ENCODE measurements at regions not wholly inside any gene's neighbourhood (a gene's known extent, or its start where the extent isn't known, plus 50 kb on each side); places are given as distances from the start of the nearest gene placed in this dataset.

DNA sequence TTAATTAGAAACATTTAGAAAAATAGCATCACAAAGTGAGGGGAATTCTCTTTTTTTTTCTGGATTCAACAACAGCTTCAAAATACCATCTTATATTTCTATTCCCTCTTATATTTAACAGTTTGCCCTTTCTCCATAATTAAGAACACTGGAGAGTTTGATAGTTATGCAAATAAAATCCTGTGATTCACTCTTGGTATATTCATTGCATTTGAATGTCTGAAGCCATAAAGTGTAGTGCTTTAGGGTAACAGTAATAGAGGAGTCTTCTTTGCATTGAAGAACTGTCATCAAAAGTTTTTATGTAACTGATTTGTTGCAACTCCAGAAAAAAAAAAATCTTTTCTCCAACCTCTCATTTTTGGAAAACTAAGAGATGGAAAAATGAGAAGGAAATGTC, 352.0 kb upstream of the GALNTL6 start:
- no peak overlapping the region for H3K9ac ChIP-seq (ENCODE audit: insufficient read length, low read depth)
- H3K4me1 ChIP-seq (ENCODE audit: insufficient read depth, insufficient read length), result no peaks in the 10 kb centered on the region
- no peak for DNase-seq (ENCODE audit: low read depth, low spot score)
- H3K27me3 ChIP-seq (ENCODE audit: insufficient read depth, insufficient read length), result no peaks in the 10 kb centered on the region
- H3K4me3 ChIP-seq (ENCODE audit: insufficient read length, low read depth), result no peak overlapping the region
- H3K36me3 ChIP-seq (ENCODE audit: insufficient read depth, insufficient read length, low read length), result no peaks in the 10 kb centered on the region
- no peak for TF ChIP-seq YY1 (IDR thresholded peaks at IDR 0.05; ENCODE audit: insufficient read depth, insufficient read length)
- no peak for TF ChIP-seq ZNF274 (IDR thresholded peaks at IDR 0.05; ENCODE audit: low read depth, low read length)
- no peak for TF ChIP-seq SUZ12 (IDR thresholded peaks at IDR 0.05; ENCODE audit: extremely low read depth, insufficient read depth, insufficient read length)
- H3K9me3 ChIP-seq (ENCODE audit: insufficient read depth, low read length), result 0 out of 2 replicates have a peak, but pooled peaks cover 7% of the 10 kb centered on the region

DNA sequence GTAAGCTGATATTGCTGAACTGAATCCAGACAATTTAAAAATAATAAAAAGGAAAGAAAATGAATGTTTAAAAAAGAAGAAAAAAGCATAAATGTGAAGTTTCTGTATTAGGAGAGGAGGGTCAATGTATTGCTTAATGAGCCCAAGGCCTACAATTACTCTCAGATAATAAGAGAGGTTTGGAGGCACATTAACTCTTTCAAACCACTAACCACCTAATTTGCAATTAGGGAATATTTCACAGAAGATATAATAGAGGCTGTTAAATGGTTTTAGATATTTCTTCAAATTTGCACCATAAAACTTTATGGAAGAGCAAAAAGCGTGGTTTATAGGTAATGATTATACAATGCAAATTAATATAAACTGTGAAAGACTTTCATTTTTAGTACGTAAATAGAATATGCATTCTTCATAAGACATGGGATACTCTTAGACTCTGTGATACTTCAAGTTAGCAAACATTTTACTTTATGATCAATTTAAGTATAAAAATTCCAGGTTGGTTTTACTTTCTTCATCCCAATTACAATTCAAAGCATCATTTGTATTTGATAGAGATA, 364.2 kb upstream of the GALNTL6 start:
- no peak for DNase-seq (ENCODE audit: low read depth, low spot score)
- Histone ChIP-seq H3K4me1 (ENCODE audit: insufficient read depth, insufficient read length) (no peaks in the 10 kb centered on the region), H3K27me3 (ENCODE audit: insufficient read depth, insufficient read length) (no peaks in the 10 kb centered on the region), H3K9ac (ENCODE audit: insufficient read length, low read depth) (no peak overlapping the region), H3K9me3 (ENCODE audit: insufficient read depth, low read length) (no peaks in the 10 kb centered on the region), H3K4me3 (ENCODE audit: insufficient read length, low read depth) (no peak overlapping the region), H3K36me3 (ENCODE audit: insufficient read depth, insufficient read length, low read length) (no peaks in the 10 kb centered on the region)
- TF ChIP-seq YY1 (IDR thresholded peaks at IDR 0.05; ENCODE audit: insufficient read depth, insufficient read length), result no peak
- no peak for TF ChIP-seq ZNF274 (IDR thresholded peaks at IDR 0.05; ENCODE audit: low read depth, low read length)
- TF ChIP-seq SUZ12 (IDR thresholded peaks at IDR 0.05; ENCODE audit: extremely low read depth, insufficient read depth, insufficient read length), result no peak

DNA sequence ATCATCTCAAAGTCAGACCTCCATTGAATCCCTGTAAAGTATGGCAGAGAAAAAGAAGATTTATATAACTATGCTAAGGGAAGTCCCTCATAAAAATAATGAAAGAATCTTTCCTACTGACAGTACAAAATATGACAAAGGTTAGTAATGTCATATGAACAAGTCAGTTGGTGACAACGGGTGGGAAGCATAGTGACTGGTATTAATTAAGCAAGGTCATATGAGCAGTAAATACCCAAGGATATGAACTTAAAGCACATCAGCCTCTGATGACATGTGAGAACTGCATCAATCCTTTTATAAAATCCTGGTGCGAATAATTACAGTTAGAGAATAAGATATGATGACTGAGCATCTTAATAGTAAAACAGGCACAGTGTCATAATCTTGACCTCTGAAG, 364.8 kb upstream of the GALNTL6 start:
- H3K9ac ChIP-seq (ENCODE audit: insufficient read length, low read depth), result no peak overlapping the region
- no peaks in the 10 kb centered on the region for H3K4me1 ChIP-seq (ENCODE audit: insufficient read depth, insufficient read length)
- no peak for DNase-seq (ENCODE audit: low read depth, low spot score)
- no peak for TF ChIP-seq YY1 (IDR thresholded peaks at IDR 0.05; ENCODE audit: insufficient read depth, insufficient read length)
- no peaks in the 10 kb centered on the region for H3K9me3 ChIP-seq (ENCODE audit: insufficient read depth, low read length)
- no peak overlapping the region for H3K4me3 ChIP-seq (ENCODE audit: insufficient read length, low read depth)
- H3K27me3 ChIP-seq (ENCODE audit: insufficient read depth, insufficient read length), result no peaks in the 10 kb centered on the region
- no peaks in the 10 kb centered on the region for H3K36me3 ChIP-seq (ENCODE audit: insufficient read depth, insufficient read length, low read length)

DNA sequence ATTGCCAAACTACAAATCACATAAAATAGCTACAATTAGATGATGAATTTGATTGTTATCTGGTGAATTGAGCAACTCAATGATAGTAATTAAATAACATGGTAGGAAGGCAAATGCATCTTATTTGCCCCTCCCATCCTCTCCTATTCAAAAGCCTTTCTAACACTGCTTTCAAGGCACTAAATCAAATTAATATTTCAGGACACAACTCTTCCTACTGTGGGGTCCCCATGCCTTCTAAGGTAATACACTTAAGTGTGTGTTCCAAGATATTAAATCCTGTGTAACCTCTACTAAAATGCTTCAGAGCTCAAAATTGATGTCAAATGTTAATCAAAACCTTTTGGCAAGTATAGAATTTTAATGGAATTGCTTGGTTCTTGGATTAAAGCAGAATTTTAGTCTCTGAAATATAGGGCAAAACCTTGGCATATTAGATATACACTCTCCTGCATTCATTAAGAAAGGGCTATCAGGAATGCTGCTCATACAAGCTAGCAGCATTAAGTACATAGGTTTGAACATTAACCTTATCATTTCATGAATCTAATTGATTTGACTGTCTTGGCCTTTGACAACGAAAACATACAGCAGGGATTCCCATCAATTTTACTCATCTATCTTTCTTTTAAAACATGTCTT, 371.8 kb upstream of the GALNTL6 start:
- Histone ChIP-seq H3K36me3 (ENCODE audit: insufficient read depth, insufficient read length, low read length) (no peaks in the 10 kb centered on the region), H3K27me3 (ENCODE audit: insufficient read depth, insufficient read length) (no peaks in the 10 kb centered on the region), H3K4me3 (ENCODE audit: insufficient read length, low read depth) (no peak overlapping the region), H3K9ac (ENCODE audit: insufficient read length, low read depth) (no peak overlapping the region), H3K9me3 (ENCODE audit: insufficient read depth, low read length) (no peaks in the 10 kb centered on the region), H3K4me1 (ENCODE audit: insufficient read depth, insufficient read length) (no peaks in the 10 kb centered on the region)
- no peak for DNase-seq (ENCODE audit: low read depth, low spot score)
- TF ChIP-seq SUZ12 (IDR thresholded peaks at IDR 0.05; ENCODE audit: extremely low read depth, insufficient read depth, insufficient read length), result no peak
- no peak for TF ChIP-seq YY1 (IDR thresholded peaks at IDR 0.05; ENCODE audit: insufficient read depth, insufficient read length)
- TF ChIP-seq ZNF274 (IDR thresholded peaks at IDR 0.05; ENCODE audit: low read depth, low read length), result no peak

DNA sequence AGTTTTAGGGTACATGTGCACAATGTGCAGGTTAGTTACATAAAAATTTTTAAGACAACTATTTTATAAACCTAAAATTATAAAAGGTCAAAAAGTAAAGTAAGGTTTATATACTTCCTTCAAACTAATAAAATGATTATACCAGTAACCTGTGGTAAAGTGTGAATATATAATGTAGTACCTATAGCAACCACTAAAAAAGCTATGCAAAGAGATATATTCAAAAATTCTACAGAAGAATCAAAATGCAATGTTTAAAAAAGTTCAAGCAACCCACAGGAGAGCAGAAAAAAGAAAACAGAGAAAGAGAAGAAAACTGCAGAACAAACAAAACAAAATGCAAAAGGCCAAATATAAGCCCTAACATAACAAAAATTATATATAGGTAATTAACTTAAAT, 379.5 kb upstream of the GALNTL6 start:
- H3K9me3 ChIP-seq (ENCODE audit: insufficient read depth, low read length), result no peaks in the 10 kb centered on the region
- no peaks in the 10 kb centered on the region for H3K4me1 ChIP-seq (ENCODE audit: insufficient read depth, insufficient read length)
- H3K27me3 ChIP-seq (ENCODE audit: insufficient read depth, insufficient read length), result no peaks in the 10 kb centered on the region
- H3K4me3 ChIP-seq (ENCODE audit: insufficient read length, low read depth), result no peak overlapping the region
- TF ChIP-seq YY1 (IDR thresholded peaks at IDR 0.05; ENCODE audit: insufficient read depth, insufficient read length) (no peak), SUZ12 (IDR thresholded peaks at IDR 0.05; ENCODE audit: extremely low read depth, insufficient read depth, insufficient read length) (no peak), ZNF274 (IDR thresholded peaks at IDR 0.05; ENCODE audit: low read depth, low read length) (no peak)
- H3K9ac ChIP-seq (ENCODE audit: insufficient read length, low read depth), result no peak overlapping the region
- no peaks in the 10 kb centered on the region for H3K36me3 ChIP-seq (ENCODE audit: insufficient read depth, insufficient read length, low read length)
- no peak for DNase-seq (ENCODE audit: low read depth, low spot score)

DNA sequence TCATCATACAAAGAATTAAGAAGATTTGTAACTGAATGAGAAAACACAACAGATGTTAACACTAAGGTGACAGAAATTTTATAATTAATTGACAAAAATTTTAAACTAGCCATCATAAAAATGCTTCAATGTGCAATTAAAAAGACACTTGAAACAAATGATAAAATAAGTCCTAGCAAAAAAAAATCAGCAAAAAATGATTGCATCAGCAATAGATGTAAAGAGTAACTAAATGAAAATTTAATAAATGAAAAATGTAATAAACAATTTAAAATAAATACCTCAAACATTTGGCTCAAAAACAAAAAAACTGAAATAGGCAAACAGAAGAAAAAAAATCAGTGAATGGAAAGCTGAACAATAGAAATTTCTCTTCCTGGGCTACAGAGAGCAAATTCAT, 380.7 kb upstream of the GALNTL6 start:
- Histone ChIP-seq H3K4me3 (ENCODE audit: insufficient read length, low read depth) (no peak overlapping the region), H3K9ac (ENCODE audit: insufficient read length, low read depth) (no peak overlapping the region), H3K4me1 (ENCODE audit: insufficient read depth, insufficient read length) (no peaks in the 10 kb centered on the region), H3K9me3 (ENCODE audit: insufficient read depth, low read length) (no peaks in the 10 kb centered on the region), H3K36me3 (ENCODE audit: insufficient read depth, insufficient read length, low read length) (no peaks in the 10 kb centered on the region), H3K27me3 (ENCODE audit: insufficient read depth, insufficient read length) (no peaks in the 10 kb centered on the region)
- no peak for DNase-seq (ENCODE audit: low read depth, low spot score)
- TF ChIP-seq SUZ12 (IDR thresholded peaks at IDR 0.05; ENCODE audit: extremely low read depth, insufficient read depth, insufficient read length) (no peak), ZNF274 (IDR thresholded peaks at IDR 0.05; ENCODE audit: low read depth, low read length) (no peak), YY1 (IDR thresholded peaks at IDR 0.05; ENCODE audit: insufficient read depth, insufficient read length) (no peak)

DNA sequence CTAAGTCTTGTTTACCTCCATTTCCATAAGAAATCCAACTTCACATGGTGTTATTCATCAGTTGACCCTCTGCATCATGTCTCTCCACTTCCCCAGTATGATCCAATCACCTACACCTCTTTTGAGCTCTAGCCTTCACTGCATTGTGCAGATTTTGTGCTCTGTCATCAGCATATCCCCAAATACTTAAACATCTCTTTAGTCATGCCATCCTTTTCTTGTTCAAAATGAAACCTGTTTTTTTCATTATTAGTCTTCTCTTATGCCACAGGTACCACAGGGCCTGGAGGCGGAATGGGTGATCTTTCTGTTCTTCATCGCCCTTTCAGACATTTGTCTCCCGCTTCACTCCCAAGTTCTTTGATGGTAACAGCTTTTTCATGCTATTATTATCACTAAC, 382.7 kb upstream of the GALNTL6 start:
- no peaks in the 10 kb centered on the region for H3K9me3 ChIP-seq (ENCODE audit: insufficient read depth, low read length)
- H3K27me3 ChIP-seq (ENCODE audit: insufficient read depth, insufficient read length), result no peaks in the 10 kb centered on the region
- TF ChIP-seq SUZ12 (IDR thresholded peaks at IDR 0.05; ENCODE audit: extremely low read depth, insufficient read depth, insufficient read length), result no peak
- no peak for TF ChIP-seq ZNF274 (IDR thresholded peaks at IDR 0.05; ENCODE audit: low read depth, low read length)
- TF ChIP-seq YY1 (IDR thresholded peaks at IDR 0.05; ENCODE audit: insufficient read depth, insufficient read length), result no peak
- H3K36me3 ChIP-seq (ENCODE audit: insufficient read depth, insufficient read length, low read length), result no peaks in the 10 kb centered on the region
- DNase-seq (ENCODE audit: low read depth, low spot score), result no peak
- H3K4me3 ChIP-seq (ENCODE audit: insufficient read length, low read depth), result no peak overlapping the region
- H3K9ac ChIP-seq (ENCODE audit: insufficient read length, low read depth), result no peak overlapping the region
- no peaks in the 10 kb centered on the region for H3K4me1 ChIP-seq (ENCODE audit: insufficient read depth, insufficient read length)

Measured in NT2/D1 (cell line).